GM12878 (cell line): ENCODE measurements at regions not wholly inside any gene's neighbourhood (a gene's known extent, or its start where the extent isn't known, plus 50 kb on each side); places are given as distances from the start of the nearest gene placed in this dataset.

Source experiments
- BHLHE40 ChIP-seq, 2 experiments: fragments of 450-650 bp in 1 of 2; IDR thresholded peaks; 2 replicates each; pipeline ENCODE4 v1.6.1; 2011 to 2017; ENCODE audit warnings: low read depth in 2 of 2, borderline replicate concordance in 1 of 2, improper control_type of control experiment in 1 of 2, low read length in 1 of 2, mild to moderate bottlenecking in 1 of 2
- CREB1 ChIP-seq: IDR thresholded peaks from 2 replicates; pipeline ENCODE4 v1.6.1; 2012; ENCODE audit warnings: low read depth, mild to moderate bottlenecking, inconsistent platforms
- CTCF ChIP-seq, 3 experiments: IDR thresholded peaks in 2 of 3; conservative IDR thresholded peaks in 1 of 3; 2 replicates each; pipeline ENCODE4 v1.5.1; 2011; ENCODE audit warnings: low read depth in 3 of 3, low read length in 3 of 3, mild to moderate bottlenecking in 3 of 3, control low read depth in 2 of 3, moderate library complexity in 2 of 3, inconsistent platforms in 1 of 3, mixed read lengths in 1 of 3; ENCODE audit not compliant: control insufficient read depth in 2 of 3, insufficient read depth in 1 of 3; ENCODE audit errors: extremely low read depth in 1 of 3
- FOXM1 ChIP-seq: IDR thresholded peaks from 2 replicates; pipeline ENCODE4 v1.6.1; 2012; ENCODE audit warnings: low read depth, mild to moderate bottlenecking, inconsistent platforms, low read length, moderate library complexity
- NFIC ChIP-seq: IDR thresholded peaks from 2 replicates; pipeline ENCODE4 v1.6.1; 2012; ENCODE audit warnings: low read depth, mild to moderate bottlenecking, inconsistent platforms, low read length, moderate library complexity
- NFYB ChIP-seq: IDR thresholded peaks from 2 replicates; pipeline ENCODE4 v1.6.1; 2011; ENCODE audit warnings: low read depth, mild to moderate bottlenecking, low read length, improper control_type of control experiment, moderate library complexity; ENCODE audit not compliant: insufficient read depth
- NKRF ChIP-seq: fragments of 450-650 bp; conservative IDR thresholded peaks from 2 replicates; pipeline ENCODE4 v1.6.1; 2017; ENCODE audit warnings: mild to moderate bottlenecking, moderate library complexity
- NR2C2 ChIP-seq: IDR thresholded peaks from 2 replicates; pipeline ENCODE4 v1.6.1; 2011; ENCODE audit warnings: borderline replicate concordance, low read depth; ENCODE audit not compliant: control insufficient read depth, insufficient read length
- POLR2A ChIP-seq: IDR thresholded peaks from 2 replicates; pipeline ENCODE4 v1.6.1; 2011; ENCODE audit warnings: low read depth, mild to moderate bottlenecking, low read length
- REST ChIP-seq: IDR thresholded peaks from 2 replicates; pipeline ENCODE4 v1.6.1; 2012; ENCODE audit warnings: mild to moderate bottlenecking, low read depth, low read length
- STAT1 ChIP-seq: fragments of 450-650 bp; conservative IDR thresholded peaks from 2 replicates; pipeline ENCODE4 v1.6.1; 2014; ENCODE audit warnings: antibody characterized with exemption, mild to moderate bottlenecking
- SUZ12 ChIP-seq: fragments of 200-600 bp; sonication (generic); IDR thresholded peaks from one replicate; pipeline ENCODE4 v1.6.1; 2018; ENCODE audit warnings: antibody characterized with exemption, mild to moderate bottlenecking; ENCODE audit not compliant: unreplicated experiment
- TCF7 ChIP-seq: IDR thresholded peaks from 2 replicates; pipeline ENCODE4 v1.6.1; 2014; ENCODE audit warnings: antibody characterized with exemption, borderline replicate concordance
- ZBTB4 ChIP-seq: fragments of 450-650 bp; formaldehyde crosslinking; IDR thresholded peaks from 2 replicates; pipeline ENCODE4 v1.4.0; 2022; ENCODE audit warnings: mild to moderate bottlenecking, moderate library complexity

- TF ChIP-seq CREB1 (no peak), NFIC (no peak), NKRF (no peak), CTCF (IDR thresholded peaks at IDR 0.05 in 2 of 3, conservative IDR thresholded peaks at IDR 0.05 in 1 of 3; ENCODE audit: control insufficient read depth in 2 of 3, extremely low read depth in 1 of 3, insufficient read depth in 1 of 3, low read depth in 3 of 3, low read length in 3 of 3) (no peak), NR2C2 (no peak), FOXM1 (no peak), SUZ12 (no peak), ZBTB4 (CRISPR knock-in tag) (no peak), STAT1 (no peak), REST (no peak), POLR2A (no peak), NFYB (no peak), BHLHE40 (IDR thresholded peaks at IDR 0.05; ENCODE audit: borderline replicate concordance in 1 of 2, low read depth in 2 of 2, low read length in 1 of 2) (no peak), TCF7 (no peak)
Observed at GRCh38 chr12:91551242-91551641, 368.6 kb upstream of the DCN start.
